H1 (cell line): ENCODE measurements at regions not wholly inside any gene's neighbourhood (a gene's known extent, or its start where the extent isn't known, plus 50 kb on each side); places are given as distances from the start of the nearest gene placed in this dataset.

Source experiments
- BCL11A ChIP-seq, 2 experiments: IDR thresholded peaks; one replicate each; pipeline ENCODE4 v1.6.1; 2011; ENCODE audit warnings: low read depth in 2 of 2, low read length in 2 of 2, mild to moderate bottlenecking in 2 of 2
- CHD2 ChIP-seq: IDR thresholded peaks from 2 replicates; pipeline ENCODE4 v1.6.1; 2012; ENCODE audit warnings: low read length, improper control_type of control experiment
- EP300 ChIP-seq, 2 experiments: IDR thresholded peaks; 1 replicate in 1 of 2; 2 replicates in 1 of 2; pipeline ENCODE4 v1.6.1; 2011 to 2012; ENCODE audit warnings: low read depth in 2 of 2, low read length in 2 of 2, mild to moderate bottlenecking in 2 of 2, borderline replicate concordance in 1 of 2, inconsistent platforms in 1 of 2, moderate library complexity in 1 of 2
- HDAC6 ChIP-seq: IDR thresholded peaks from one replicate; pipeline ENCODE4 v1.7.1; 2012; ENCODE audit warnings: low read depth, mild to moderate bottlenecking, inconsistent platforms, low read length, moderate library complexity
- RNF2 ChIP-seq: fragments of 200-900, 300-1000 bp; sonication (generic); IDR thresholded peaks from 2 replicates; pipeline ENCODE4 v1.7.1; 2016; ENCODE audit warnings: borderline replicate concordance, low read depth, mild to moderate bottlenecking, antibody characterized with exemption, low read length; ENCODE audit not compliant: poor library complexity, severe bottlenecking; ENCODE audit errors: missing control alignments
- RXRA ChIP-seq: IDR thresholded peaks from 2 replicates; pipeline ENCODE4 v1.6.1; 2011; ENCODE audit warnings: low read depth, mild to moderate bottlenecking, low read length, moderate library complexity; ENCODE audit not compliant: insufficient read depth
- TF ChIP-seq, protein P1 (sequence below): fragments of 300-600 bp; sonication (generic); IDR thresholded peaks from 2 replicates; pipeline ENCODE4 v1.7.1; 2012; ENCODE audit warnings: low read length, moderate library complexity, mild to moderate bottlenecking, inconsistent platforms; ENCODE audit not compliant: insufficient replicate concordance

DNA sequence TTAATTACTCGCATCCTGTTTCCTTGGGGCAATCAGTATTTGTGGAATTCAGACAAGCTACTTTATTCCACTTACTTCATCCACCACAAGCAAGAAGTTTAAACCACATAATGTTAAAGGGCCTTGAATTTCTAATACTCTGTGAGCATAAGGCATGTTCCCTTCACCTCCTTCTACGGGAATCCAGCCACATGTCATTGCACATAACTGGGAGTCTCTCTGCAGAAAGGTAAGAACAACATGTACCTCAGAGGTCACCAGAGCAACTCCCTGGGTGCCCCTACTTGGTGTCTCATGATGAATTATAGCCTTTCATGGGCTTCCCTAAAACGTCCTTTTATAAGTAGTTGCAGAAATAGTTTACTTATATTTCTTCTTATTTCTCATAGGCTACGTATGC is 553.2 kb downstream of the DTWD2 start:
- TF ChIP-seq RNF2 (no peak), RXRA (no peak), HDAC6 (no peak), EP300 (IDR thresholded peaks at IDR 0.05; ENCODE audit: borderline replicate concordance in 1 of 2, low read depth in 2 of 2, low read length in 2 of 2) (no peak), CHD2 (no peak), BCL11A (IDR thresholded peaks at IDR 0.05; ENCODE audit: low read depth in 2 of 2, low read length in 2 of 2) (no peak)
- TF ChIP-seq, protein P1, sequence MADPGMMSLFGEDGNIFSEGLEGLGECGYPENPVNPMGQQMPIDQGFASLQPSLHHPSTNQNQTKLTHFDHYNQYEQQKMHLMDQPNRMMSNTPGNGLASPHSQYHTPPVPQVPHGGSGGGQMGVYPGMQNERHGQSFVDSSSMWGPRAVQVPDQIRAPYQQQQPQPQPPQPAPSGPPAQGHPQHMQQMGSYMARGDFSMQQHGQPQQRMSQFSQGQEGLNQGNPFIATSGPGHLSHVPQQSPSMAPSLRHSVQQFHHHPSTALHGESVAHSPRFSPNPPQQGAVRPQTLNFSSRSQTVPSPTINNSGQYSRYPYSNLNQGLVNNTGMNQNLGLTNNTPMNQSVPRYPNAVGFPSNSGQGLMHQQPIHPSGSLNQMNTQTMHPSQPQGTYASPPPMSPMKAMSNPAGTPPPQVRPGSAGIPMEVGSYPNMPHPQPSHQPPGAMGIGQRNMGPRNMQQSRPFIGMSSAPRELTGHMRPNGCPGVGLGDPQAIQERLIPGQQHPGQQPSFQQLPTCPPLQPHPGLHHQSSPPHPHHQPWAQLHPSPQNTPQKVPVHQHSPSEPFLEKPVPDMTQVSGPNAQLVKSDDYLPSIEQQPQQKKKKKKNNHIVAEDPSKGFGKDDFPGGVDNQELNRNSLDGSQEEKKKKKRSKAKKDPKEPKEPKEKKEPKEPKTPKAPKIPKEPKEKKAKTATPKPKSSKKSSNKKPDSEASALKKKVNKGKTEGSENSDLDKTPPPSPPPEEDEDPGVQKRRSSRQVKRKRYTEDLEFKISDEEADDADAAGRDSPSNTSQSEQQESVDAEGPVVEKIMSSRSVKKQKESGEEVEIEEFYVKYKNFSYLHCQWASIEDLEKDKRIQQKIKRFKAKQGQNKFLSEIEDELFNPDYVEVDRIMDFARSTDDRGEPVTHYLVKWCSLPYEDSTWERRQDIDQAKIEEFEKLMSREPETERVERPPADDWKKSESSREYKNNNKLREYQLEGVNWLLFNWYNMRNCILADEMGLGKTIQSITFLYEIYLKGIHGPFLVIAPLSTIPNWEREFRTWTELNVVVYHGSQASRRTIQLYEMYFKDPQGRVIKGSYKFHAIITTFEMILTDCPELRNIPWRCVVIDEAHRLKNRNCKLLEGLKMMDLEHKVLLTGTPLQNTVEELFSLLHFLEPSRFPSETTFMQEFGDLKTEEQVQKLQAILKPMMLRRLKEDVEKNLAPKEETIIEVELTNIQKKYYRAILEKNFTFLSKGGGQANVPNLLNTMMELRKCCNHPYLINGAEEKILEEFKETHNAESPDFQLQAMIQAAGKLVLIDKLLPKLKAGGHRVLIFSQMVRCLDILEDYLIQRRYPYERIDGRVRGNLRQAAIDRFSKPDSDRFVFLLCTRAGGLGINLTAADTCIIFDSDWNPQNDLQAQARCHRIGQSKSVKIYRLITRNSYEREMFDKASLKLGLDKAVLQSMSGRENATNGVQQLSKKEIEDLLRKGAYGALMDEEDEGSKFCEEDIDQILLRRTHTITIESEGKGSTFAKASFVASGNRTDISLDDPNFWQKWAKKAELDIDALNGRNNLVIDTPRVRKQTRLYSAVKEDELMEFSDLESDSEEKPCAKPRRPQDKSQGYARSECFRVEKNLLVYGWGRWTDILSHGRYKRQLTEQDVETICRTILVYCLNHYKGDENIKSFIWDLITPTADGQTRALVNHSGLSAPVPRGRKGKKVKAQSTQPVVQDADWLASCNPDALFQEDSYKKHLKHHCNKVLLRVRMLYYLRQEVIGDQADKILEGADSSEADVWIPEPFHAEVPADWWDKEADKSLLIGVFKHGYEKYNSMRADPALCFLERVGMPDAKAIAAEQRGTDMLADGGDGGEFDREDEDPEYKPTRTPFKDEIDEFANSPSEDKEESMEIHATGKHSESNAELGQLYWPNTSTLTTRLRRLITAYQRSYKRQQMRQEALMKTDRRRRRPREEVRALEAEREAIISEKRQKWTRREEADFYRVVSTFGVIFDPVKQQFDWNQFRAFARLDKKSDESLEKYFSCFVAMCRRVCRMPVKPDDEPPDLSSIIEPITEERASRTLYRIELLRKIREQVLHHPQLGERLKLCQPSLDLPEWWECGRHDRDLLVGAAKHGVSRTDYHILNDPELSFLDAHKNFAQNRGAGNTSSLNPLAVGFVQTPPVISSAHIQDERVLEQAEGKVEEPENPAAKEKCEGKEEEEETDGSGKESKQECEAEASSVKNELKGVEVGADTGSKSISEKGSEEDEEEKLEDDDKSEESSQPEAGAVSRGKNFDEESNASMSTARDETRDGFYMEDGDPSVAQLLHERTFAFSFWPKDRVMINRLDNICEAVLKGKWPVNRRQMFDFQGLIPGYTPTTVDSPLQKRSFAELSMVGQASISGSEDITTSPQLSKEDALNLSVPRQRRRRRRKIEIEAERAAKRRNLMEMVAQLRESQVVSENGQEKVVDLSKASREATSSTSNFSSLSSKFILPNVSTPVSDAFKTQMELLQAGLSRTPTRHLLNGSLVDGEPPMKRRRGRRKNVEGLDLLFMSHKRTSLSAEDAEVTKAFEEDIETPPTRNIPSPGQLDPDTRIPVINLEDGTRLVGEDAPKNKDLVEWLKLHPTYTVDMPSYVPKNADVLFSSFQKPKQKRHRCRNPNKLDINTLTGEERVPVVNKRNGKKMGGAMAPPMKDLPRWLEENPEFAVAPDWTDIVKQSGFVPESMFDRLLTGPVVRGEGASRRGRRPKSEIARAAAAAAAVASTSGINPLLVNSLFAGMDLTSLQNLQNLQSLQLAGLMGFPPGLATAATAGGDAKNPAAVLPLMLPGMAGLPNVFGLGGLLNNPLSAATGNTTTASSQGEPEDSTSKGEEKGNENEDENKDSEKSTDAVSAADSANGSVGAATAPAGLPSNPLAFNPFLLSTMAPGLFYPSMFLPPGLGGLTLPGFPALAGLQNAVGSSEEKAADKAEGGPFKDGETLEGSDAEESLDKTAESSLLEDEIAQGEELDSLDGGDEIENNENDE: no peak
